Osteoblast (primary cell): ENCODE measurements at regions not wholly inside any gene's neighbourhood (a gene's known extent, or its start where the extent isn't known, plus 50 kb on each side); places are given as distances from the start of the nearest gene placed in this dataset.

Source experiments
- DNase-seq: peaks from one replicate; pipeline ENCODE4 v3.0.0; 2011; ENCODE audit warnings: low spot score, mixed read lengths; ENCODE audit not compliant: insufficient read length; ENCODE audit errors: missing footprints
- H2AFZ ChIP-seq: 2 replicates; pipeline ENCODE4 v1.6.0; 2011; ENCODE audit warnings: mild to moderate bottlenecking, low read length
- H3K27ac ChIP-seq: 2 replicates; pipeline ENCODE4 v1.5.1; 2011; ENCODE audit warnings: mild to moderate bottlenecking, low read depth, low read length, moderate library complexity
- H3K27me3 ChIP-seq: 2 replicates; pipeline ENCODE4 v1.6.0; 2012; ENCODE audit warnings: mild to moderate bottlenecking, control low read depth, inconsistent platforms, low read length, moderate library complexity; ENCODE audit not compliant: insufficient read depth
- H3K36me3 ChIP-seq: 2 replicates; pipeline ENCODE4 v1.5.1; 2011; ENCODE audit warnings: mild to moderate bottlenecking, low read length, control low read depth, moderate library complexity; ENCODE audit not compliant: insufficient read depth
- H3K4me1 ChIP-seq: 2 replicates; pipeline ENCODE4 v1.5.1; 2011; ENCODE audit warnings: mild to moderate bottlenecking, low read length, control low read depth, moderate library complexity; ENCODE audit not compliant: insufficient read depth
- H3K4me2 ChIP-seq: 2 replicates; pipeline ENCODE4 v1.6.0; 2011; ENCODE audit warnings: mild to moderate bottlenecking, low read length; ENCODE audit not compliant: insufficient read depth
- H3K4me3 ChIP-seq: fragments of 200-600 bp; sonication (generic); 3 replicates; pipeline ENCODE4 v1.5.1; 2012; ENCODE audit warnings: mild to moderate bottlenecking, low read length, inconsistent platforms; ENCODE audit not compliant: insufficient read depth
- H3K79me2 ChIP-seq: 2 replicates; pipeline ENCODE4 v1.6.0; 2012; ENCODE audit warnings: mild to moderate bottlenecking, low read length, control low read depth, inconsistent platforms; ENCODE audit not compliant: insufficient read depth
- H3K9me3 ChIP-seq: 2 replicates; pipeline ENCODE4 v1.5.1; 2011; ENCODE audit warnings: low read depth, low read length, control low read depth
- H4K20me1 ChIP-seq: 2 replicates; pipeline ENCODE4 v1.6.0; 2012; ENCODE audit warnings: mild to moderate bottlenecking, low read length, control low read depth; ENCODE audit not compliant: insufficient read depth
- TF ChIP-seq, protein P1 (sequence below): IDR thresholded peaks from 2 replicates; pipeline ENCODE4 v1.5.1; 2011; ENCODE audit warnings: mild to moderate bottlenecking, low read depth, low read length, moderate library complexity; ENCODE audit errors: extremely low read depth

DNA sequence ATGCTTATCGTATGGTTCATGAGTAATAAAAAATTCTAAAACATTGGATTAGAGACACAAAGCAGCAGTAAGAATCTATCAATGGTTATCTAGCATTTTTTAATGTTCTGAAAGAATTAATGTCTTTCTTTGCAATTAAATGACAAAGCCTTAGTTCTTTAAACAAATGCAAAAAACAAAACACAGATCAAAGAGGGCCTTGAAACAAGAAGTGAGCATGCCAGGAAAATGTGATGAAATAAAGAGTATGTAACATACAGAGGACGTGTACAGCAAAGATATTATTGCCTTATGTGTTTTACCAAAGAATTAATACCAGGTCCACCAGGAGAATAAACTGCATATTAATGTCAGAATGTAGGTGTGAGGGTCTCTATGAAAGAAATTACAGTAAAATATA lies 812.3 kb upstream of the GRAMD2B start:
- Histone ChIP-seq H3K27ac (no peak overlapping the region), H3K27me3 (no peaks in the 10 kb centered on the region), H2AFZ (no peak overlapping the region), H3K79me2 (no peaks in the 10 kb centered on the region), H3K4me1 (no peaks in the 10 kb centered on the region), H3K4me2 (no peak overlapping the region), H3K9me3 (no peaks in the 10 kb centered on the region), H3K36me3 (no peaks in the 10 kb centered on the region), H3K4me3 (no peak overlapping the region), H4K20me1 (no peaks in the 10 kb centered on the region)
- no peak for DNase-seq
- TF ChIP-seq, protein P1, sequence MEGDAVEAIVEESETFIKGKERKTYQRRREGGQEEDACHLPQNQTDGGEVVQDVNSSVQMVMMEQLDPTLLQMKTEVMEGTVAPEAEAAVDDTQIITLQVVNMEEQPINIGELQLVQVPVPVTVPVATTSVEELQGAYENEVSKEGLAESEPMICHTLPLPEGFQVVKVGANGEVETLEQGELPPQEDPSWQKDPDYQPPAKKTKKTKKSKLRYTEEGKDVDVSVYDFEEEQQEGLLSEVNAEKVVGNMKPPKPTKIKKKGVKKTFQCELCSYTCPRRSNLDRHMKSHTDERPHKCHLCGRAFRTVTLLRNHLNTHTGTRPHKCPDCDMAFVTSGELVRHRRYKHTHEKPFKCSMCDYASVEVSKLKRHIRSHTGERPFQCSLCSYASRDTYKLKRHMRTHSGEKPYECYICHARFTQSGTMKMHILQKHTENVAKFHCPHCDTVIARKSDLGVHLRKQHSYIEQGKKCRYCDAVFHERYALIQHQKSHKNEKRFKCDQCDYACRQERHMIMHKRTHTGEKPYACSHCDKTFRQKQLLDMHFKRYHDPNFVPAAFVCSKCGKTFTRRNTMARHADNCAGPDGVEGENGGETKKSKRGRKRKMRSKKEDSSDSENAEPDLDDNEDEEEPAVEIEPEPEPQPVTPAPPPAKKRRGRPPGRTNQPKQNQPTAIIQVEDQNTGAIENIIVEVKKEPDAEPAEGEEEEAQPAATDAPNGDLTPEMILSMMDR, result no peak

DNA sequence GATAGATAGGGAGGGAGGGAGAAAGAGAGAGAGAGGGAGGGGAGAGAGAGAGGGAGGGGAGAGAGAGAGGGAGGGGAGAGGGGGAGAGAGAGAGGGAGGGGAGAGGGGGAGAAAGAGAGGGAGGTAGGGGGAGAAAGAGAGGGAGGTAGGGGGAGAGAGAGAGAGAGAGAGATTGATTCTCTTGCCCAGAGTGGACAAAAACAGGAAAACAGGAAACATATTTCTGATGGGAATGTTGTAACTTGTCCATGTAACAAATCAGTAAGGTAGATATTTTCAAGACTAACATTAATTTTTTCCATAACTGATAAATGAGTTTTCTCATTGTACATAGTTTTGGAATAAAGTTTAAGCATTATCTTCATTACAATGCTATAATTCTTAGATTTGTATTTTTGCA lies 811.7 kb upstream of the GRAMD2B start:
- Histone ChIP-seq H3K4me3 (no peak overlapping the region), H3K4me1 (no peaks in the 10 kb centered on the region), H3K4me2 (no peak overlapping the region), H3K36me3 (no peaks in the 10 kb centered on the region), H3K27me3 (no peaks in the 10 kb centered on the region), H3K27ac (no peak overlapping the region), H3K79me2 (no peaks in the 10 kb centered on the region), H4K20me1 (no peaks in the 10 kb centered on the region), H3K9me3 (no peaks in the 10 kb centered on the region), H2AFZ (no peak overlapping the region)
- TF ChIP-seq, protein P1, result no peak
- no peak for DNase-seq

DNA sequence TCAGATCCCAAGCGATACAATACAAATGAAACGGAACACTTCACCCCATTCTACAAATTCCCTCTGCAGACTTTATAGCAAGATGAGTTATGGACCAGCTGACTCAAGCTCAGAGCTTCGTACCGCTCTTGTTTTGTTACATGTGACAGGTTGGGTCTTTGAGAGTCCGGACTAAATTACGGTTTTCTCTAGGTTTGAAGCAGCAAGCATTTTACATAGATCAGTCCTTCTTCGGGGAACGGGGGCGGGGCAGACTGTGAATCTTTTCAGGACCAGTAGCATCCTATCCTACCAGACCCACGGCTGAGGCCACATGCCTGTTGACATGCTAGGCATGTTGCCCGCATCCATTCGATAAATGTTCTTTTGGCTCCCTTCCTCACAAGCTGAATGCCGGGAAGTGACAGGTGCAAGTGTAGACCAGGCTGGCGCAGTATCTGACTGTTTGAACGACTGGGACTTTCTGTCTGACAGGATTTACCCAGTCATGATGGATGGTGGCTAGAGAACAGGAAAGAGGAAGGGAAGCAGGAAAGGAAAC lies 811.0 kb upstream of the GRAMD2B start:
- H4K20me1 ChIP-seq, result no peaks in the 10 kb centered on the region
- no peaks in the 10 kb centered on the region for H3K9me3 ChIP-seq
- DNase-seq, result no peak
- H3K4me3 ChIP-seq, result no peak overlapping the region
- TF ChIP-seq, protein P1, result no peak
- H3K27ac ChIP-seq, result no peak overlapping the region
- no peak overlapping the region for H3K4me2 ChIP-seq
- no peaks in the 10 kb centered on the region for H3K36me3 ChIP-seq
- no peaks in the 10 kb centered on the region for H3K4me1 ChIP-seq
- H3K79me2 ChIP-seq, result no peaks in the 10 kb centered on the region
- H2AFZ ChIP-seq, result no peak overlapping the region
- H3K27me3 ChIP-seq, result no peaks in the 10 kb centered on the region

DNA sequence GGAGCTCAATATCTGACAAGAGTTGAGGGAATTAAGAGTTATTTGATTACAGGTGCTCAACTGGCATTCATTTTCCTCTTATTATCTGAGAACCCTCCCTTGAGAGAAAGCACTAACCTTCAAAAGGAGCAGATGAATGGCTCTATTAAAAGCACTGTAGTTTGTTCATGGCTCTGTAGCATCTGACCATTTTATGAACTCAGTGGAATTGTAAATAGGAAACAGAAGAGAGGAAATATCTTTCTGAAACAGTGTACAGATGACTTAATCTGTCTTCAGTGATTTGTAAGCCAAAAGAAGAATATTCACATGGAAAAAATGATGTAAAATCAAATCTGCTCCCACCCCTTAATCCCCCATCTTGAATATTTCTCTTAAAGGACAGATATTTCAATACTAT lies 810.4 kb upstream of the GRAMD2B start:
- Histone ChIP-seq H3K4me2 (no peak overlapping the region), H3K79me2 (no peaks in the 10 kb centered on the region), H3K4me3 (no peak overlapping the region), H4K20me1 (no peaks in the 10 kb centered on the region), H3K27ac (no peak overlapping the region), H3K27me3 (no peaks in the 10 kb centered on the region), H3K36me3 (no peaks in the 10 kb centered on the region), H2AFZ (no peak overlapping the region), H3K4me1 (no peaks in the 10 kb centered on the region), H3K9me3 (no peaks in the 10 kb centered on the region)
- no peak for DNase-seq
- TF ChIP-seq, protein P1, result no peak
